H9 (cell line): ENCODE measurements at regions not wholly inside any gene's neighbourhood (a gene's known extent, or its start where the extent isn't known, plus 50 kb on each side); places are given as distances from the start of the nearest gene placed in this dataset.

Experiments used
- DNase-seq: peaks from one replicate; pipeline ENCODE4 v3.0.0-alpha.2; 2017
- H2AFZ ChIP-seq: one replicate; pipeline ENCODE4 v1.6.1; 2013; ENCODE audit warnings: mild to moderate bottlenecking, low read length, control low read depth, moderate library complexity
- H2AK5ac ChIP-seq: 2 replicates; pipeline ENCODE4 v1.6.1; 2013; ENCODE audit warnings: low read length, control low read depth, mixed read lengths; ENCODE audit not compliant: insufficient read length
- H2BK120ac ChIP-seq: one replicate; pipeline ENCODE4 v1.6.1; 2013; ENCODE audit warnings: low read depth, mild to moderate bottlenecking, low read length, control low read depth, inconsistent platforms; ENCODE audit not compliant: poor library complexity, severe bottlenecking
- H2BK12ac ChIP-seq: 2 replicates; pipeline ENCODE4 v1.6.1; 2013; ENCODE audit warnings: low read length, control low read depth, mixed read lengths, low read depth; ENCODE audit not compliant: insufficient read length
- H2BK15ac ChIP-seq: 2 replicates; pipeline ENCODE4 v1.6.1; 2013; ENCODE audit warnings: low read depth, low read length, control low read depth
- H2BK20ac ChIP-seq: one replicate; pipeline ENCODE4 v1.6.1; 2013; ENCODE audit warnings: low read depth, mild to moderate bottlenecking, low read length, control low read depth, inconsistent platforms; ENCODE audit not compliant: poor library complexity, severe bottlenecking
- H2BK5ac ChIP-seq: 2 replicates; pipeline ENCODE4 v1.6.1; 2013; ENCODE audit warnings: low read length, control low read depth, mixed read lengths; ENCODE audit not compliant: insufficient read length
- H3K14ac ChIP-seq: 2 replicates; pipeline ENCODE4 v1.6.1; 2013; ENCODE audit warnings: low read length, control low read depth; ENCODE audit not compliant: insufficient read depth
- H3K18ac ChIP-seq: 2 replicates; pipeline ENCODE4 v1.6.1; 2013; ENCODE audit warnings: low read depth, mild to moderate bottlenecking, mixed read lengths, low read length, control low read depth; ENCODE audit not compliant: insufficient read length
- H3K23ac ChIP-seq: 2 replicates; pipeline ENCODE4 v1.6.1; 2013; ENCODE audit warnings: low read length, control low read depth, mixed read lengths, low read depth; ENCODE audit not compliant: insufficient read length
- H3K23me2 ChIP-seq: 2 replicates; pipeline ENCODE4 v1.6.1; 2013; ENCODE audit warnings: low read depth, mild to moderate bottlenecking, mixed read lengths, low read length, control low read depth; ENCODE audit not compliant: insufficient read length, poor library complexity, severe bottlenecking
- H3K27ac ChIP-seq: 2 replicates; pipeline ENCODE4 v1.5.1; 2013; ENCODE audit warnings: low read length, control low read depth, mixed read lengths, low read depth; ENCODE audit not compliant: insufficient read length
- H3K27me3 ChIP-seq: 2 replicates; pipeline ENCODE4 v1.6.1; 2013; ENCODE audit warnings: low read length, control low read depth, inconsistent platforms; ENCODE audit not compliant: insufficient read depth
- H3K4ac ChIP-seq: 2 replicates; pipeline ENCODE4 v1.6.1; 2013; ENCODE audit warnings: low read depth, mild to moderate bottlenecking, control low read depth, inconsistent platforms, low read length, moderate library complexity
- H3K4me1 ChIP-seq: 2 replicates; pipeline ENCODE4 v1.6.1; 2013; ENCODE audit warnings: low read length, control low read depth, inconsistent platforms; ENCODE audit not compliant: insufficient read depth
- H3K4me2 ChIP-seq: 2 replicates; pipeline ENCODE4 v1.6.1; 2013; ENCODE audit warnings: low read length, control low read depth, mixed read lengths; ENCODE audit not compliant: insufficient read length, insufficient read depth
- H3K56ac ChIP-seq: 2 replicates; pipeline ENCODE4 v1.6.1; 2013; ENCODE audit warnings: low read depth, mild to moderate bottlenecking, mixed read lengths, low read length, control low read depth; ENCODE audit not compliant: insufficient read length
- H3K79me1 ChIP-seq: 2 replicates; pipeline ENCODE4 v1.6.1; 2013; ENCODE audit warnings: low read depth, mild to moderate bottlenecking, moderate library complexity, low read length, control low read depth, inconsistent platforms; ENCODE audit not compliant: insufficient read depth, poor library complexity, severe bottlenecking
- H3K79me2 ChIP-seq: 2 replicates; pipeline ENCODE4 v1.6.1; 2013; ENCODE audit warnings: low read length, control low read depth, inconsistent platforms; ENCODE audit not compliant: insufficient read depth
- H3K9ac ChIP-seq: 2 replicates; pipeline ENCODE4 v1.6.1; 2013; ENCODE audit warnings: low read length, control low read depth, mixed read lengths; ENCODE audit not compliant: insufficient read length; ENCODE audit errors: extremely low read depth
- H3K9me3 ChIP-seq: one replicate; pipeline ENCODE4 v1.6.1; 2013; ENCODE audit warnings: low read depth, low read length, inconsistent platforms; ENCODE audit not compliant: control insufficient read depth
- H3T11ph ChIP-seq: one replicate; pipeline ENCODE4 v1.6.1; 2013; ENCODE audit warnings: mild to moderate bottlenecking, low read length, control low read depth, inconsistent platforms
- H4K20me1 ChIP-seq: one replicate; pipeline ENCODE4 v1.6.1; 2013; ENCODE audit not compliant: control insufficient read depth, insufficient read length, insufficient read depth
- H4K5ac ChIP-seq: 2 replicates; pipeline ENCODE4 v1.6.1; 2013; ENCODE audit warnings: low read depth, mild to moderate bottlenecking, mixed read lengths, low read length, control low read depth; ENCODE audit not compliant: insufficient read length
- H4K8ac ChIP-seq: replicated peaks from 2 replicates; pipeline ENCODE4 v1.6.1; 2013; ENCODE audit warnings: low read length, control low read depth, mixed read lengths, low read depth; ENCODE audit not compliant: insufficient read length
- H4K91ac ChIP-seq: 2 replicates; pipeline ENCODE4 v1.6.1; 2013; ENCODE audit warnings: low read depth, mild to moderate bottlenecking, moderate library complexity, mixed read lengths, low read length, control low read depth; ENCODE audit not compliant: insufficient read length
- H3K27ac Mint-ChIP-seq, 3 experiments: 2 replicates in 2 of 3; 3 replicates in 1 of 3; pipeline ENCODE4 v1.8.0; 2020 to 2021; ENCODE audit warnings: mixed read lengths in 3 of 3, mild to moderate bottlenecking in 1 of 3, moderate library complexity in 1 of 3
- H3K27me3 Mint-ChIP-seq: 2 replicates; pipeline ENCODE4 v1.8.0; 2021; ENCODE audit warnings: low read depth, mild to moderate bottlenecking, moderate library complexity, mixed read lengths
- H3K36me3 Mint-ChIP-seq, 3 experiments: 2 replicates in 2 of 3; 3 replicates in 1 of 3; pipeline ENCODE4 v1.8.0; 2020 to 2021; ENCODE audit warnings: low read depth in 3 of 3, mixed read lengths in 3 of 3; ENCODE audit not compliant: insufficient read depth in 1 of 3
- H3K4me1 Mint-ChIP-seq, 2 experiments: 2 replicates each; pipeline ENCODE4 v1.8.0; 2020; ENCODE audit warnings: mixed read lengths in 2 of 2
- H3K4me3 Mint-ChIP-seq, 2 experiments: 2 replicates in 1 of 2; 3 replicates in 1 of 2; pipeline ENCODE4 v1.8.0; 2020 to 2021; ENCODE audit warnings: mild to moderate bottlenecking in 2 of 2, mixed read lengths in 2 of 2, moderate library complexity in 1 of 2
- H3K9me3 Mint-ChIP-seq, 2 experiments: 2 replicates in 1 of 2; 3 replicates in 1 of 2; pipeline ENCODE4 v1.8.0; 2020; ENCODE audit warnings: mild to moderate bottlenecking in 2 of 2, mixed read lengths in 2 of 2, moderate library complexity in 1 of 2
- WGBS: extraction: QIAGEN DNeasy Blood & Tissue Kit; methylation state at CpG from one replicate; pipeline ENCODE4 v1.1.7; 2013; ENCODE audit warnings: missing lambda C conversion rate, low lambda C conversion rate, mixed read lengths; ENCODE audit not compliant: insufficient read length; ENCODE audit errors: extremely low coverage; 5-methylcytosine and 5-hydroxymethylcytosine counted together
- TF ChIP-seq, protein P1 (sequence below): fragments of 200-600 bp; sonication (generic); conservative IDR thresholded peaks from 3 replicates; pipeline ENCODE4 v1.8.0; 2021; ENCODE audit warnings: antibody characterized with exemption, mild to moderate bottlenecking

DNA sequence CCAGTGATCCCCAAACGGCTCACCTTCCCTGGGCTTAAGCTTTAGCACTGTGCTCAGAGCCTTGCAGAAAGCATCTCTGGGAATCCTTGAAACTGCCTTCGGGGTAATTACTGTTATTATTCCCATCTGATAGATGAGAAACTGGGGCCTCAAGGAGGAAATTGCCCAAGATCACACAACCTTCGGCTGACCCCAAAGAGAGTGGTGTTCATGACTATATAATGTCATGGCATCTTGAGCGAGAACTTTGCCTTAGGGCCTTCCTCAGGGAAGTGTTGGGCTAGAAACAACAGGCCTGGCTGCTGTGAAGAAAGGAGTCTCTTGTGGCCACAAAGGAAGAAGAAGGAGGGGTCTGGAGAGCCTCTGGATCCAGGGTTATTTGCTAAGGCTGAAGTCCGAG lies 388.7 kb upstream of the CFAP20DC start:
- Histone ChIP-seq H2BK12ac (no peak overlapping the region), H3K56ac (no peak overlapping the region), H2BK120ac (no peak overlapping the region), H2AK5ac (no peak overlapping the region), H3K79me1 (no peaks in the 10 kb centered on the region), H2BK20ac (no peak overlapping the region), H2BK5ac (no peak overlapping the region), H4K91ac (no peak overlapping the region), H4K20me1 (no peaks in the 10 kb centered on the region), H3K18ac (no peak overlapping the region), H3K9ac (no peak overlapping the region), H4K5ac (no peak overlapping the region), H3K4me2 (no peak overlapping the region), H3K23ac (no peak overlapping the region), H3K27me3 (peaks cover 48% of the 10 kb centered on the region), H4K8ac (no peak overlapping the region), H3K14ac (no peak overlapping the region), H2AFZ (no peak overlapping the region), H3K4ac (no peak overlapping the region), H3K9me3 (no peaks in the 10 kb centered on the region), H3K79me2 (no peaks in the 10 kb centered on the region), H2BK15ac (no peak overlapping the region), H3K27ac (no peak overlapping the region), H3K23me2 (no peaks in the 10 kb centered on the region), H3T11ph (no peak overlapping the region), H3K4me1 (no peaks in the 10 kb centered on the region)
- Mint-ChIP-seq H3K27ac (no peak overlapping the region), H3K4me3 (no peak overlapping the region), H3K27me3 (peaks cover 99% of the 10 kb centered on the region), H3K9me3 (no peaks in the 10 kb centered on the region; a peak in 1 of 5 replicates), H3K36me3 (no peaks in the 10 kb centered on the region), H3K4me1 (peaks cover 3 to 6% of the 10 kb centered on the region in 2 experiments)
- no peak for DNase-seq
- TF ChIP-seq, protein P1, sequence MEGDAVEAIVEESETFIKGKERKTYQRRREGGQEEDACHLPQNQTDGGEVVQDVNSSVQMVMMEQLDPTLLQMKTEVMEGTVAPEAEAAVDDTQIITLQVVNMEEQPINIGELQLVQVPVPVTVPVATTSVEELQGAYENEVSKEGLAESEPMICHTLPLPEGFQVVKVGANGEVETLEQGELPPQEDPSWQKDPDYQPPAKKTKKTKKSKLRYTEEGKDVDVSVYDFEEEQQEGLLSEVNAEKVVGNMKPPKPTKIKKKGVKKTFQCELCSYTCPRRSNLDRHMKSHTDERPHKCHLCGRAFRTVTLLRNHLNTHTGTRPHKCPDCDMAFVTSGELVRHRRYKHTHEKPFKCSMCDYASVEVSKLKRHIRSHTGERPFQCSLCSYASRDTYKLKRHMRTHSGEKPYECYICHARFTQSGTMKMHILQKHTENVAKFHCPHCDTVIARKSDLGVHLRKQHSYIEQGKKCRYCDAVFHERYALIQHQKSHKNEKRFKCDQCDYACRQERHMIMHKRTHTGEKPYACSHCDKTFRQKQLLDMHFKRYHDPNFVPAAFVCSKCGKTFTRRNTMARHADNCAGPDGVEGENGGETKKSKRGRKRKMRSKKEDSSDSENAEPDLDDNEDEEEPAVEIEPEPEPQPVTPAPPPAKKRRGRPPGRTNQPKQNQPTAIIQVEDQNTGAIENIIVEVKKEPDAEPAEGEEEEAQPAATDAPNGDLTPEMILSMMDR, result no peak
- no CpG with 5 or more reads among the region's 5 CpGs for WGBS
